HG03039 (cell line): ENCODE measurements at regions not wholly inside any gene's neighbourhood (a gene's known extent, or its start where the extent isn't known, plus 50 kb on each side); places are given as distances from the start of the nearest gene placed in this dataset.
"Not testable (repeated sequence)": the region's sequence is repeated elsewhere in the genome, so short reads cannot be mapped to it uniquely, and the experiment has no call there.

Experiments used
- ATAC-seq: cut with Tn5 transposase; IDR thresholded peaks from one replicate; pipeline ENCODE4 v1.9.1; 2021; ENCODE audit warnings: mild to moderate bottlenecking, moderate library complexity; ENCODE audit not compliant: unreplicated experiment

GRCh38 chr2:104904889-104905288 is 51.0 kb downstream of the POU3F3 start:
- ATAC-seq = no peak

- no peak for ATAC-seq
These were observed 55.4 kb downstream of the POU3F3 start for GRCh38 chr2:104909317-104909716.

GRCh38 chr2:104914509-104914908 is 60.6 kb downstream of the POU3F3 start:
- no peak for ATAC-seq

- ATAC-seq = no peak
These were observed 61.3 kb downstream of the POU3F3 start for GRCh38 chr2:104915107-104915793.

- ATAC-seq = no peak
These were observed 65.2 kb downstream of the POU3F3 start for GRCh38 chr2:104919127-104919526.

- ATAC-seq = no peak
These were observed 69.8 kb downstream of the POU3F3 start for GRCh38 chr2:104923665-104924064.

- no peak for ATAC-seq
These were observed 75.7 kb downstream of the POU3F3 start for GRCh38 chr2:104929663-104930062.

GRCh38 chr2:104930732-104931131 is 76.8 kb downstream of the POU3F3 start:
- no peak for ATAC-seq

- ATAC-seq = no peak
These were observed 78.3 kb downstream of the POU3F3 start for GRCh38 chr2:104932243-104932642.

GRCh38 chr2:104933151-104933917 is 79.4 kb downstream of the POU3F3 start:
- ATAC-seq = no peak

- no peak for ATAC-seq
These were observed 82.6 kb downstream of the POU3F3 start for GRCh38 chr2:104936527-104936926.

- peak; percentile 99 for ATAC-seq
These were observed 84.5 kb downstream of the POU3F3 start for GRCh38 chr2:104938231-104938941.

GRCh38 chr2:104939570-104940217 is 85.8 kb downstream of the POU3F3 start:
- no peak for ATAC-seq

- ATAC-seq = no peak
These were observed 90.6 kb downstream of the POU3F3 start for GRCh38 chr2:104944495-104944894.

- ATAC-seq = no peak
These were observed 91.2 kb downstream of the POU3F3 start for GRCh38 chr2:104945121-104945520.

- ATAC-seq = no peak
These were observed 92.0 kb downstream of the POU3F3 start for GRCh38 chr2:104945866-104946265.

- ATAC-seq = not testable (repeated sequence)
These were observed 90.4 kb upstream of the MRPS9 start for GRCh38 chr2:104947456-104947855.

- ATAC-seq = no peak
These were observed 84.9 kb upstream of the MRPS9 start for GRCh38 chr2:104952976-104953375.

- no peak for ATAC-seq
These were observed 72.0 kb upstream of the MRPS9 start for GRCh38 chr2:104965900-104966299.

- no peak for ATAC-seq
These were observed 68.3 kb upstream of the MRPS9 start for GRCh38 chr2:104969564-104969963.

- ATAC-seq = no peak
These were observed 62.5 kb upstream of the MRPS9 start for GRCh38 chr2:104975371-104975770.
